GM12878 (cell line): ENCODE measurements at regions not wholly inside any gene's neighbourhood (a gene's known extent, or its start where the extent isn't known, plus 50 kb on each side); places are given as distances from the start of the nearest gene placed in this dataset.

Experiments
- ATAC-seq: fragments of 200-7000 bp; cut with Tn5 transposase; 3 replicates; pipeline ENCODE4 v1.9.1; 2020; ENCODE audit warnings: mild to moderate bottlenecking, moderate library complexity
- BruUV-seq: library from RNA; stranded (reverse); fragments of 400-500 nt; replicated peaks from 2 replicates; lab custom pipeline; 2021; lab: Mats Ljungman, UMichigan
- CTCF ChIA-PET: fragments of 300-600 bp; sonication (Branson Sonifier 250); formaldehyde crosslinking; extraction: SDS; loops from one replicate; lab custom pipeline; 2021; ENCODE audit warnings: inconsistent platforms; lab: Yijun Ruan, JAX
- POLR2A ChIA-PET: fragments of 350-600 bp; formaldehyde crosslinking; extraction: SDS; loops from one replicate; lab custom pipeline; 2021; ENCODE audit warnings: inconsistent platforms; lab: Charles Lee
- RAD21 ChIA-PET: fragments of 300-600 bp; sonication (Branson Sonifier 250); formaldehyde crosslinking; loops from one replicate; lab custom pipeline; 2023; ENCODE audit warnings: antibody characterized with exemption; ENCODE audit not compliant: unreplicated experiment; lab: Charles Lee
- SMC1A ChIA-PET: fragments of 300-600 bp; sonication (Branson Sonifier 250); formaldehyde crosslinking; loops from one replicate; lab custom pipeline; 2023; ENCODE audit not compliant: unreplicated experiment, uncharacterized antibody; lab: Charles Lee
- DNase-seq: peaks from one replicate; pipeline ENCODE4 v3.0.0-alpha.2; 2011; ENCODE audit warnings: low read depth, low spot score
- FAIRE-seq: peaks from 3 replicates; lab custom pipeline; 2011; peaks lifted over from hg19 to GRCh38; lab: Jason Lieb, UNC
- H2AFZ ChIP-seq: 2 replicates; pipeline ENCODE4 v1.6.0; 2011; ENCODE audit warnings: low read depth, low read length, control low read depth; ENCODE audit not compliant: control insufficient read depth
- H3K27ac ChIP-seq: 2 replicates; pipeline ENCODE4 v1.5.1; 2011; ENCODE audit warnings: control low read depth; ENCODE audit not compliant: control insufficient read depth, insufficient read depth
- H3K27me3 ChIP-seq, 2 experiments: replicated peaks in 1 of 2; 2 replicates each; pipeline versions ENCODE4 v1.6.0 to v1.6.1; 2011; ENCODE audit warnings: low read length in 1 of 2; ENCODE audit not compliant: control insufficient read depth in 2 of 2, insufficient read depth in 2 of 2
- H3K36me3 ChIP-seq, 2 experiments: 2 replicates each; pipeline ENCODE4 v1.5.1; 2011; ENCODE audit warnings: low read length in 1 of 2; ENCODE audit not compliant: control insufficient read depth in 2 of 2, insufficient read depth in 2 of 2
- H3K4me1 ChIP-seq: 2 replicates; pipeline ENCODE4 v1.6.1; 2011; ENCODE audit warnings: mild to moderate bottlenecking, low read length, moderate library complexity, mixed read lengths; ENCODE audit not compliant: control insufficient read depth, insufficient read depth
- H3K4me2 ChIP-seq: 2 replicates; pipeline ENCODE4 v1.6.0; 2011; ENCODE audit warnings: control low read depth; ENCODE audit not compliant: control insufficient read depth, insufficient read depth
- H3K4me3 ChIP-seq: fragments of 200-600 bp; sonication (generic); 2 replicates; pipeline ENCODE4 v1.5.1; 2016
- H3K79me2 ChIP-seq: 2 replicates; pipeline ENCODE4 v1.6.0; 2011; ENCODE audit warnings: low read length; ENCODE audit not compliant: control insufficient read depth, insufficient read depth
- H3K9ac ChIP-seq: 2 replicates; pipeline ENCODE4 v1.8.0; 2011; ENCODE audit warnings: low read length, control low read depth, mixed read lengths; ENCODE audit not compliant: control insufficient read depth, insufficient read depth
- H3K9me3 ChIP-seq: replicated peaks from 3 replicates; pipeline ENCODE4 v1.5.1; 2011; ENCODE audit warnings: mild to moderate bottlenecking, low read length; ENCODE audit not compliant: control insufficient read depth, insufficient read depth
- H4K20me1 ChIP-seq: 2 replicates; pipeline ENCODE4 v1.6.0; 2011; ENCODE audit not compliant: control insufficient read depth, insufficient read depth
- BCL3 ChIP-seq: IDR thresholded peaks from 2 replicates; pipeline ENCODE4 v1.6.1; 2011; ENCODE audit warnings: borderline replicate concordance, low read depth, mild to moderate bottlenecking, moderate library complexity, low read length; ENCODE audit not compliant: insufficient read depth, poor library complexity, severe bottlenecking
- BHLHE40 ChIP-seq, 2 experiments: fragments of 450-650 bp in 1 of 2; IDR thresholded peaks; 2 replicates each; pipeline ENCODE4 v1.6.1; 2011 to 2017; ENCODE audit warnings: low read depth in 2 of 2, borderline replicate concordance in 1 of 2, improper control_type of control experiment in 1 of 2, low read length in 1 of 2, mild to moderate bottlenecking in 1 of 2
- CREB1 ChIP-seq: IDR thresholded peaks from 2 replicates; pipeline ENCODE4 v1.6.1; 2012; ENCODE audit warnings: low read depth, mild to moderate bottlenecking, inconsistent platforms
- E2F4 ChIP-seq: IDR thresholded peaks from 2 replicates; pipeline ENCODE4 v1.6.1; 2012; ENCODE audit warnings: low read depth, low read length, improper control_type of control experiment
- FOXM1 ChIP-seq: IDR thresholded peaks from 2 replicates; pipeline ENCODE4 v1.6.1; 2012; ENCODE audit warnings: low read depth, mild to moderate bottlenecking, inconsistent platforms, low read length, moderate library complexity
- JUNB ChIP-seq: IDR thresholded peaks from 2 replicates; pipeline ENCODE4 v1.6.1; 2016; ENCODE audit warnings: antibody characterized with exemption, mild to moderate bottlenecking
- MTA3 ChIP-seq: IDR thresholded peaks from 2 replicates; pipeline ENCODE4 v1.6.1; 2012; ENCODE audit warnings: low read length, inconsistent platforms, borderline replicate concordance
- MYB ChIP-seq: fragments of 150-350 bp; IDR thresholded peaks from 2 replicates; pipeline ENCODE4 v1.6.1; 2014; ENCODE audit warnings: mild to moderate bottlenecking, low read depth, low read length, borderline replicate concordance
- NKRF ChIP-seq: fragments of 450-650 bp; conservative IDR thresholded peaks from 2 replicates; pipeline ENCODE4 v1.6.1; 2017; ENCODE audit warnings: mild to moderate bottlenecking, moderate library complexity
- ZBED1 ChIP-seq: IDR thresholded peaks from 2 replicates; pipeline ENCODE4 v1.6.1; 2016; ENCODE audit warnings: borderline replicate concordance
- ZBTB40 ChIP-seq: fragments of 450-650 bp; IDR thresholded peaks from 2 replicates; pipeline ENCODE4 v1.6.1; 2016; ENCODE audit warnings: mild to moderate bottlenecking, moderate library complexity, borderline replicate concordance
- ZNF207 ChIP-seq: fragments of 450-650 bp; IDR thresholded peaks from 2 replicates; pipeline ENCODE4 v1.6.1; 2014; ENCODE audit warnings: antibody characterized with exemption, mild to moderate bottlenecking, borderline replicate concordance
- ZNF217 ChIP-seq: fragments of 450-650 bp; IDR thresholded peaks from 2 replicates; pipeline ENCODE4 v1.6.1; 2017; ENCODE audit warnings: antibody characterized with exemption, mild to moderate bottlenecking
- ZNF274 ChIP-seq: IDR thresholded peaks from one replicate; pipeline ENCODE4 v1.8.0; 2011; ENCODE audit not compliant: insufficient read length, insufficient read depth
- ZNF384 ChIP-seq: IDR thresholded peaks from 2 replicates; pipeline ENCODE4 v1.6.1; 2012; ENCODE audit warnings: low read depth, mild to moderate bottlenecking, low read length, improper control_type of control experiment, borderline replicate concordance
- WGBS: methylation state at CpG from one replicate; pipeline ENCODE4 v1.1.6; 2016; ENCODE audit warnings: low lambda C conversion rate; ENCODE audit not compliant: insufficient replicate concordance, insufficient coverage; ENCODE audit errors: missing lambda C conversion rate; 5-methylcytosine and 5-hydroxymethylcytosine counted together
- in situ Hi-C: fragments of 300-500 bp; cut with MboI; formaldehyde crosslinking; loops from 9 replicates; pipeline ENCODE4 v1.14.3; 2018; ENCODE audit warnings: mixed read lengths
- intact Hi-C: fragments of 100-400 bp; cut with micrococcal nuclease; formaldehyde crosslinking; loops from one replicate; pipeline ENCODE4 v1.14.2; 2022; ENCODE audit not compliant: unreplicated experiment

DNA sequence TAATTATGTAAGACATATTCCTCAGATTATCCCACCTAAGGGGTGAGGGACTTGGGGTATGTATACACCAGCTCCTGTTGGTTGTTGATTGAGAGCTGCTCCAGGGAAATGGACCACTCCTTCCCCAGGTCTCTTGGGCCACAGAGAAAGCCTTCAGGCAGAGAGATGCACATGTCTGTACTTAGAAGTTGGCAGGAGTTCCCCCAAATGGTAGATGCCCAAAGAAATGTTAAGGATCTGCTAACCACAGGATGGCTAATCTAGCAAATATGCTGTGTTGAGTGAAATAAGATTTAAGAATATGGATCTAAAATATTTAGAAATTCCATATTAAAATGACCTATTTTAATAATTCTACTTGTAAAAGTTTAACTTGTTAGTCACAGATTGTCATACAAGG lies 100.8 kb upstream of the DNAH14 start (continued):
- TF ChIP-seq MYB (no peak), JUNB (no peak), BCL3 (no peak), FOXM1 (no peak), CREB1 (no peak), ZNF274 (no peak), NKRF (no peak)

- in situ Hi-C loops (no loop called here), intact Hi-C loops (no loop called here)
- no TSS peak for BruUV-seq
- ATAC-seq = no peak
- Histone ChIP-seq H3K79me2 (no peaks in the 10 kb centered on the region), H3K36me3 (no peaks in the 10 kb centered on the region), H3K27ac (no peak overlapping the region), H3K9ac (no peak overlapping the region), H3K27me3 (no peaks in the 10 kb centered on the region), H3K4me3 (no peak overlapping the region), H3K9me3 (no peaks in the 10 kb centered on the region; the same call in 2 of the 3 replicates), H3K4me2 (no peak overlapping the region), H4K20me1 (no peaks in the 10 kb centered on the region), H2AFZ (no peak overlapping the region), H3K4me1 (no peaks in the 10 kb centered on the region)
- FAIRE-seq = no peak
- ChIA-PET POLR2A (no interaction called here), RAD21 (no interaction called here), SMC1A (interaction anchor here (1.0 to 1.5 kb wide), 2 partner anchors 26 to 49 kb away, joined by 3 read pairs; no protein-coding TSS in a partner anchor), CTCF (interaction anchor here (3.1 kb wide), 1 partner anchor 19 kb away, joined by 13 read pairs; no protein-coding TSS in a partner anchor)
- no peak for DNase-seq
- WGBS = 13% methylated on average over 3 of the region's 3 CpGs
- no peak for TF ChIP-seq ZNF384
- no peak for TF ChIP-seq ZNF217
- TF ChIP-seq BHLHE40 (IDR thresholded peaks at IDR 0.05; ENCODE audit: borderline replicate concordance in 1 of 2, low read depth in 2 of 2, low read length in 1 of 2) = no peak
- no peak for TF ChIP-seq ZNF274
- TF ChIP-seq ZBED1 = no peak
- no peak for TF ChIP-seq E2F4
- TF ChIP-seq ZNF207 = no peak
- TF ChIP-seq MTA3 = no peak
- TF ChIP-seq ZBTB40 = no peak
- no peak for TF ChIP-seq MYB
Observed at GRCh38 chr1:224831501-224831900, 98.0 kb upstream of the DNAH14 start.
